Transverse colon (tissue), 4 donors: ENCODE measurements at regions not wholly inside any gene's neighbourhood (a gene's known extent, or its start where the extent isn't known, plus 50 kb on each side); places are given as distances from the start of the nearest gene placed in this dataset.

ENCODE experiments used
- DNase-seq: peaks from one replicate; pipeline ENCODE4 v3.0.0-alpha.2; 2019
- H3K27ac ChIP-seq, 4 donors: fragments of 200-600 bp; sonication (generic); 2 replicates each; pipeline ENCODE4 v1.5.1; 2016 to 2018; ENCODE audit warnings: inconsistent platforms in 4 of 4
- H3K27me3 ChIP-seq: fragments of 200-600 bp; sonication (generic); 2 replicates; pipeline ENCODE4 v1.5.1; 2017; ENCODE audit warnings: inconsistent platforms
- H3K36me3 ChIP-seq, 4 donors: fragments of 200-600 bp; sonication (generic); 2 replicates each; pipeline ENCODE4 v1.5.1; 2017 to 2019; ENCODE audit warnings: inconsistent platforms in 4 of 4
- H3K4me1 ChIP-seq, 4 donors: fragments of 200-600 bp; sonication (generic); 2 replicates each; pipeline ENCODE4 v1.5.1; 2017 to 2020; ENCODE audit warnings: inconsistent platforms in 4 of 4
- H3K4me3 ChIP-seq, 4 donors: fragments of 200-600 bp; sonication (generic); 1 replicate in 1 of 4; 2 replicates in 3 of 4; pipeline versions ENCODE4 v1.5.1 to v1.6.1; 2017 to 2019; ENCODE audit warnings: inconsistent platforms in 4 of 4
- H3K9me3 ChIP-seq, 2 donors: fragments of 200-600 bp; sonication (generic); 2 replicates each; pipeline ENCODE4 v1.5.1; 2017 to 2019; ENCODE audit warnings: inconsistent platforms in 2 of 2
- EP300 ChIP-seq: sonication (generic); formaldehyde crosslinking; IDR thresholded peaks from one replicate; pipeline ENCODE4 v1.6.1; 2017; ENCODE audit warnings: antibody characterized with exemption, low read depth
- POLR2A ChIP-seq: fragments of 450-650 bp; IDR thresholded peaks from one replicate; pipeline ENCODE4 v1.6.1; 2016; ENCODE audit warnings: antibody characterized with exemption, mild to moderate bottlenecking, moderate library complexity
- POLR2AphosphoS5 ChIP-seq, 3 donors: sonication (generic); formaldehyde crosslinking; IDR thresholded peaks; one replicate each; pipeline ENCODE4 v1.6.1; 2016; ENCODE audit warnings: antibody characterized with exemption in 3 of 3
- WGBS, 2 donors: methylation state at CpG; one replicate each; pipeline ENCODE4 v1.1.5; 2018; ENCODE audit warnings: low coverage in 1 of 2; 5-methylcytosine and 5-hydroxymethylcytosine counted together
- in situ Hi-C, 4 donors: fragments of 200-750 bp; cut with MboI; loops; one replicate each; pipeline versions ENCODE4 v1.15.0 to v1.15.1; 2017; ENCODE audit warnings: low sequenced_read_pairs in 3 of 4, low pct_ligation_motif_present in 1 of 4, low pct_unique_long_range_greater_than_20kb in 1 of 4
- intact Hi-C: fragments of 100-400 bp; cut with DNase I; formaldehyde crosslinking; loops from one replicate; pipeline ENCODE4 v1.15.1; 2023; ENCODE audit warnings: low total_unique reads
- TF ChIP-seq, protein P1 (sequence below), 5 experiments: fragments of 200-600 bp in 3 of 5; fragments of 450-650 bp in 2 of 5; sonication (generic) in 3 of 5; IDR thresholded peaks; 1 replicate in 2 of 5; 2 replicates in 3 of 5; pipeline ENCODE4 v1.5.1; 2016 to 2017; ENCODE audit warnings: antibody characterized with exemption in 5 of 5, inconsistent platforms in 3 of 5, mild to moderate bottlenecking in 2 of 5, moderate library complexity in 1 of 5

DNA sequence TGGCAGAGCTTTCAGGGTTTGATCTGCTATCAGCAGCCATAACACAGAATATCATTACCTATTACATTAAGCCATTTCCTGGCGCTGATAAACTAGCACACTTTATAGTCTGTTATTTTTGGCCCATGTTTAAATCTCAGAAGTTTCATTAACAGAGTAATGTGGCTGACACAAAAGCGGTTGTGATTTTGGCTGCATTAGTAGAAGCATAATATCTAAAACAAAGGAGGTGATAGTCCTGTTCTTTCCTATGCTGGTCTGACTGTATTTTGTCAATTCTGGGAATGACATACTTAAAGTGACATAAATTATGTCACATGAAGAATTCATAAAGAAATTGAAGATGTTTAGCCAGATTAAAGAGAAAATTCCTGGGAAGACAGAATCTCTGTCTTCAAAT is 151.3 kb upstream of the KCND3 start:
- TF ChIP-seq POLR2AphosphoS5 (IDR thresholded peaks at IDR 0.05) (no peak), EP300 (no peak), POLR2A (no peak)
- TF ChIP-seq, protein P1, sequence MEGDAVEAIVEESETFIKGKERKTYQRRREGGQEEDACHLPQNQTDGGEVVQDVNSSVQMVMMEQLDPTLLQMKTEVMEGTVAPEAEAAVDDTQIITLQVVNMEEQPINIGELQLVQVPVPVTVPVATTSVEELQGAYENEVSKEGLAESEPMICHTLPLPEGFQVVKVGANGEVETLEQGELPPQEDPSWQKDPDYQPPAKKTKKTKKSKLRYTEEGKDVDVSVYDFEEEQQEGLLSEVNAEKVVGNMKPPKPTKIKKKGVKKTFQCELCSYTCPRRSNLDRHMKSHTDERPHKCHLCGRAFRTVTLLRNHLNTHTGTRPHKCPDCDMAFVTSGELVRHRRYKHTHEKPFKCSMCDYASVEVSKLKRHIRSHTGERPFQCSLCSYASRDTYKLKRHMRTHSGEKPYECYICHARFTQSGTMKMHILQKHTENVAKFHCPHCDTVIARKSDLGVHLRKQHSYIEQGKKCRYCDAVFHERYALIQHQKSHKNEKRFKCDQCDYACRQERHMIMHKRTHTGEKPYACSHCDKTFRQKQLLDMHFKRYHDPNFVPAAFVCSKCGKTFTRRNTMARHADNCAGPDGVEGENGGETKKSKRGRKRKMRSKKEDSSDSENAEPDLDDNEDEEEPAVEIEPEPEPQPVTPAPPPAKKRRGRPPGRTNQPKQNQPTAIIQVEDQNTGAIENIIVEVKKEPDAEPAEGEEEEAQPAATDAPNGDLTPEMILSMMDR (IDR thresholded peaks at IDR 0.05) = no peak
- Histone ChIP-seq H3K4me1 (no peaks in the 10 kb centered on the region), H3K27ac (no peak overlapping the region), H3K9me3 (no peaks in the 10 kb centered on the region), H3K36me3 (no peaks in the 10 kb centered on the region), H3K27me3 (no peaks in the 10 kb centered on the region), H3K4me3 (no peak overlapping the region)
- in situ Hi-C loops = no loop called here
- intact Hi-C loops = no loop called here
- 29 to 50% methylated on average over 2 of the region's 2 CpGs for WGBS, 2 donors
- DNase-seq = no peak

DNA sequence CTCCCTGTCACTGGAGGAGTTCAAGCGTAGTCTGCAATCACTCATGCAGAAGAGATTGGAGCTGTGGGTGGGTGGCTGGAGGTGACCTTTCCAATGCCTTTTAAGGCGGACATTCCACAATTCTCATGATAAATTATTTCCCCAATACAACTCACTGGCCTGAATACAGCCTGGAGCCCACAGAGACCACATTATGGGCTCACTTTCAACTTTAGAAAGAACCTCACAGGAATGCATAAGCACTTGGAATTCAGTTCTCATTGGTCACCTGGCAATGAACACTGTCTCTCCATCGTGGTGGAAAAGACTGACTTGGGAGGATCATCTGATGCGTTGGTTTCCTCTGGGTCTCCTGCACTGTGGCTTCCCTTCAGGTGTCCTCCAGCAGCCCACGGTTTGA is 151.8 kb upstream of the KCND3 start:
- TF ChIP-seq POLR2A = no peak

DNA sequence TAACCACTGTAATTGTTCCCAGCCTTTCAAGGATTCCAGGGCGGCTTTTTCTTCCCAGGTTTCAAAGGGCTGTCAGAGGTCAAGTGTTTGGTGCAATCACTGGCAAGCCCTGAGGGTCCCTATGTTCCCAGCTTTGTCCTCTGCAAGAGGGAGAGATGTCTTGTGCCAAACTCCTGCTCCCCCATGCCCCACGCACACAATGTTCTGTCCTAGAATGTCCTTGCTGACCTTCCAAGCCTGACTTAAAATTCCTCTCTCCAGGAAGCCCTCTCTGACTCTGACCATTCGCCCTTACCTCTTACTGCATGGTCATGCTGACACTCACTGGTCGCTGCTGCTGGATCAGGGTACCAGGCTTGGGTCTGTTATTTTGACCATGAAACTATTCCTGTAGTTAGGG is 152.5 kb upstream of the KCND3 start:
- DNase-seq = no peak
- Histone ChIP-seq H3K4me1 (no peaks in the 10 kb centered on the region), H3K27me3 (no peaks in the 10 kb centered on the region), H3K9me3 (no peaks in the 10 kb centered on the region), H3K4me3 (no peak overlapping the region), H3K36me3 (no peaks in the 10 kb centered on the region), H3K27ac (no peak overlapping the region)
- TF ChIP-seq POLR2A (no peak), POLR2AphosphoS5 (IDR thresholded peaks at IDR 0.05) (no peak), EP300 (no peak)
- TF ChIP-seq, protein P1 (IDR thresholded peaks at IDR 0.05) = no peak
- WGBS, 2 donors = 68 to 82% methylated on average over 3 to 4 of the region's 4 CpGs
- intact Hi-C loops (no loop called here), in situ Hi-C loops (no loop called here)

More for the DNA sequence above, 151.8 kb upstream of the KCND3 start:
- Histone ChIP-seq H3K4me3 (no peak overlapping the region), H3K9me3 (no peaks in the 10 kb centered on the region), H3K36me3 (no peaks in the 10 kb centered on the region), H3K4me1 (no peaks in the 10 kb centered on the region), H3K27ac (no peak overlapping the region), H3K27me3 (no peaks in the 10 kb centered on the region)
- WGBS, 2 donors = 60 to 62% methylated on average over 1 to 5 of the region's 5 CpGs
- no peak for DNase-seq
- intact Hi-C loops = no loop called here
- in situ Hi-C loops = no loop called here

DNA sequence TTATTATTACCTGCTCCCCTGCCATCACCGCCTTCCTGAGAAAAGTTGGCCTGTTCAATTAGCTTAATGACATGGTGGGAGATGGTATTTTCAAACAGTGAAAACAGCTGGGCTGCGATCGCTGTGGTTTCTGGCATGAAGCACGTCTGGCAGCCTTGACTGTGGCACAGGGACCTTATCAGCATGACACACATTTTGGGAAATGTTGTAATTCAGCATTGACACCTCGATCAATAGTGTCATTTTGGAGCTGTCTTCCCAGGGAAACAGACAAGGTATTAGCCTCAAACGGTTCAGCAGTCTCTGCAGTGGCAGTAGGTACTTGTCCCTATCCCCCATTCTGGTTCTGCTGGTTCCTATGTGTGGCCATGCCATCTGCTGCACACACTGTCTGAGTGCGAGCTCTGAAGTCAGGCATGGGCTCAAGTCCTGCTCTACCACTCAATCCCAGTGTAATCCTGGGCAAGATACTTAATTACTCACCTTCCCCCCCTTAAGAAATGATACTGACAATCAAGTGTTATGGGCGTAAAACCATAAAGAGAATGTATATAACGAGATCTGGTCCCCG is 154.5 kb upstream of the KCND3 start:
- Histone ChIP-seq H3K9me3 (no peaks in the 10 kb centered on the region), H3K4me3 (no peak overlapping the region), H3K4me1 (no peaks in the 10 kb centered on the region), H3K27ac (no peak overlapping the region), H3K36me3 (no peaks in the 10 kb centered on the region), H3K27me3 (no peaks in the 10 kb centered on the region)
- WGBS, 2 donors = 64 to 100% methylated on average over 1 to 10 of the region's 10 CpGs
- in situ Hi-C loops = no loop called here
- intact Hi-C loops = no loop called here
- TF ChIP-seq POLR2AphosphoS5 (IDR thresholded peaks at IDR 0.05) = no peak
- TF ChIP-seq, protein P1 (IDR thresholded peaks at IDR 0.05) = no peak
- TF ChIP-seq EP300 = no peak
- no peak for TF ChIP-seq POLR2A
- DNase-seq = no peak
